H9 (cell line): ENCODE measurements at regions not wholly inside any gene's neighbourhood (a gene's known extent, or its start where the extent isn't known, plus 50 kb on each side); places are given as distances from the start of the nearest gene placed in this dataset.
"Not testable (repeated sequence)": the region's sequence is repeated elsewhere in the genome, so short reads cannot be mapped to it uniquely, and the experiment has no call there.

ENCODE experiments used
- DNase-seq: peaks from one replicate; pipeline ENCODE4 v3.0.0-alpha.2; 2017
- H2AFZ ChIP-seq: one replicate; pipeline ENCODE4 v1.6.1; 2013; ENCODE audit warnings: mild to moderate bottlenecking, low read length, control low read depth, moderate library complexity
- H2AK5ac ChIP-seq: 2 replicates; pipeline ENCODE4 v1.6.1; 2013; ENCODE audit warnings: low read length, control low read depth, mixed read lengths; ENCODE audit not compliant: insufficient read length
- H2BK120ac ChIP-seq: one replicate; pipeline ENCODE4 v1.6.1; 2013; ENCODE audit warnings: low read depth, mild to moderate bottlenecking, low read length, control low read depth, inconsistent platforms; ENCODE audit not compliant: poor library complexity, severe bottlenecking
- H2BK12ac ChIP-seq: 2 replicates; pipeline ENCODE4 v1.6.1; 2013; ENCODE audit warnings: low read length, control low read depth, mixed read lengths, low read depth; ENCODE audit not compliant: insufficient read length
- H2BK15ac ChIP-seq: 2 replicates; pipeline ENCODE4 v1.6.1; 2013; ENCODE audit warnings: low read depth, low read length, control low read depth
- H2BK20ac ChIP-seq: one replicate; pipeline ENCODE4 v1.6.1; 2013; ENCODE audit warnings: low read depth, mild to moderate bottlenecking, low read length, control low read depth, inconsistent platforms; ENCODE audit not compliant: poor library complexity, severe bottlenecking
- H2BK5ac ChIP-seq: 2 replicates; pipeline ENCODE4 v1.6.1; 2013; ENCODE audit warnings: low read length, control low read depth, mixed read lengths; ENCODE audit not compliant: insufficient read length
- H3K14ac ChIP-seq: 2 replicates; pipeline ENCODE4 v1.6.1; 2013; ENCODE audit warnings: low read length, control low read depth; ENCODE audit not compliant: insufficient read depth
- H3K18ac ChIP-seq: 2 replicates; pipeline ENCODE4 v1.6.1; 2013; ENCODE audit warnings: low read depth, mild to moderate bottlenecking, mixed read lengths, low read length, control low read depth; ENCODE audit not compliant: insufficient read length
- H3K23ac ChIP-seq: 2 replicates; pipeline ENCODE4 v1.6.1; 2013; ENCODE audit warnings: low read length, control low read depth, mixed read lengths, low read depth; ENCODE audit not compliant: insufficient read length
- H3K23me2 ChIP-seq: 2 replicates; pipeline ENCODE4 v1.6.1; 2013; ENCODE audit warnings: low read depth, mild to moderate bottlenecking, mixed read lengths, low read length, control low read depth; ENCODE audit not compliant: insufficient read length, poor library complexity, severe bottlenecking
- H3K27ac ChIP-seq: 2 replicates; pipeline ENCODE4 v1.5.1; 2013; ENCODE audit warnings: low read length, control low read depth, mixed read lengths, low read depth; ENCODE audit not compliant: insufficient read length
- H3K27me3 ChIP-seq: 2 replicates; pipeline ENCODE4 v1.6.1; 2013; ENCODE audit warnings: low read length, control low read depth, inconsistent platforms; ENCODE audit not compliant: insufficient read depth
- H3K4ac ChIP-seq: 2 replicates; pipeline ENCODE4 v1.6.1; 2013; ENCODE audit warnings: low read depth, mild to moderate bottlenecking, control low read depth, inconsistent platforms, low read length, moderate library complexity
- H3K4me1 ChIP-seq: 2 replicates; pipeline ENCODE4 v1.6.1; 2013; ENCODE audit warnings: low read length, control low read depth, inconsistent platforms; ENCODE audit not compliant: insufficient read depth
- H3K4me2 ChIP-seq: 2 replicates; pipeline ENCODE4 v1.6.1; 2013; ENCODE audit warnings: low read length, control low read depth, mixed read lengths; ENCODE audit not compliant: insufficient read length, insufficient read depth
- H3K56ac ChIP-seq: 2 replicates; pipeline ENCODE4 v1.6.1; 2013; ENCODE audit warnings: low read depth, mild to moderate bottlenecking, mixed read lengths, low read length, control low read depth; ENCODE audit not compliant: insufficient read length
- H3K79me1 ChIP-seq: 2 replicates; pipeline ENCODE4 v1.6.1; 2013; ENCODE audit warnings: low read depth, mild to moderate bottlenecking, moderate library complexity, low read length, control low read depth, inconsistent platforms; ENCODE audit not compliant: insufficient read depth, poor library complexity, severe bottlenecking
- H3K79me2 ChIP-seq: 2 replicates; pipeline ENCODE4 v1.6.1; 2013; ENCODE audit warnings: low read length, control low read depth, inconsistent platforms; ENCODE audit not compliant: insufficient read depth
- H3K9ac ChIP-seq: 2 replicates; pipeline ENCODE4 v1.6.1; 2013; ENCODE audit warnings: low read length, control low read depth, mixed read lengths; ENCODE audit not compliant: insufficient read length; ENCODE audit errors: extremely low read depth
- H3K9me3 ChIP-seq: one replicate; pipeline ENCODE4 v1.6.1; 2013; ENCODE audit warnings: low read depth, low read length, inconsistent platforms; ENCODE audit not compliant: control insufficient read depth
- H3T11ph ChIP-seq: one replicate; pipeline ENCODE4 v1.6.1; 2013; ENCODE audit warnings: mild to moderate bottlenecking, low read length, control low read depth, inconsistent platforms
- H4K20me1 ChIP-seq: one replicate; pipeline ENCODE4 v1.6.1; 2013; ENCODE audit not compliant: control insufficient read depth, insufficient read length, insufficient read depth
- H4K5ac ChIP-seq: 2 replicates; pipeline ENCODE4 v1.6.1; 2013; ENCODE audit warnings: low read depth, mild to moderate bottlenecking, mixed read lengths, low read length, control low read depth; ENCODE audit not compliant: insufficient read length
- H4K8ac ChIP-seq: replicated peaks from 2 replicates; pipeline ENCODE4 v1.6.1; 2013; ENCODE audit warnings: low read length, control low read depth, mixed read lengths, low read depth; ENCODE audit not compliant: insufficient read length
- H4K91ac ChIP-seq: 2 replicates; pipeline ENCODE4 v1.6.1; 2013; ENCODE audit warnings: low read depth, mild to moderate bottlenecking, moderate library complexity, mixed read lengths, low read length, control low read depth; ENCODE audit not compliant: insufficient read length
- H3K27ac Mint-ChIP-seq, 3 experiments: 2 replicates in 2 of 3; 3 replicates in 1 of 3; pipeline ENCODE4 v1.8.0; 2020 to 2021; ENCODE audit warnings: mixed read lengths in 3 of 3, mild to moderate bottlenecking in 1 of 3, moderate library complexity in 1 of 3
- H3K27me3 Mint-ChIP-seq: 2 replicates; pipeline ENCODE4 v1.8.0; 2021; ENCODE audit warnings: low read depth, mild to moderate bottlenecking, moderate library complexity, mixed read lengths
- H3K36me3 Mint-ChIP-seq, 3 experiments: 2 replicates in 2 of 3; 3 replicates in 1 of 3; pipeline ENCODE4 v1.8.0; 2020 to 2021; ENCODE audit warnings: low read depth in 3 of 3, mixed read lengths in 3 of 3; ENCODE audit not compliant: insufficient read depth in 1 of 3
- H3K4me1 Mint-ChIP-seq, 2 experiments: 2 replicates each; pipeline ENCODE4 v1.8.0; 2020; ENCODE audit warnings: mixed read lengths in 2 of 2
- H3K4me3 Mint-ChIP-seq, 2 experiments: 2 replicates in 1 of 2; 3 replicates in 1 of 2; pipeline ENCODE4 v1.8.0; 2020 to 2021; ENCODE audit warnings: mild to moderate bottlenecking in 2 of 2, mixed read lengths in 2 of 2, moderate library complexity in 1 of 2
- H3K9me3 Mint-ChIP-seq, 2 experiments: 2 replicates in 1 of 2; 3 replicates in 1 of 2; pipeline ENCODE4 v1.8.0; 2020; ENCODE audit warnings: mild to moderate bottlenecking in 2 of 2, mixed read lengths in 2 of 2, moderate library complexity in 1 of 2
- WGBS: extraction: QIAGEN DNeasy Blood & Tissue Kit; methylation state at CpG from one replicate; pipeline ENCODE4 v1.1.7; 2013; ENCODE audit warnings: missing lambda C conversion rate, low lambda C conversion rate, mixed read lengths; ENCODE audit not compliant: insufficient read length; ENCODE audit errors: extremely low coverage; 5-methylcytosine and 5-hydroxymethylcytosine counted together

GRCh38 chr22:11574231-11574630 is 3953.8 kb upstream of the OR11H1 start:
- H3T11ph ChIP-seq, H3K27ac ChIP-seq, H2BK20ac ChIP-seq, H3K56ac ChIP-seq, H3K18ac ChIP-seq, H3K79me1 ChIP-seq, H3K27ac Mint-ChIP-seq, H3K9ac ChIP-seq, H3K79me2 ChIP-seq, H3K27me3 ChIP-seq, H2BK15ac ChIP-seq, H4K8ac ChIP-seq, H4K5ac ChIP-seq, H3K4me1 ChIP-seq, H3K4me1 Mint-ChIP-seq, H3K23ac ChIP-seq, H2AK5ac ChIP-seq, H2AFZ ChIP-seq, H3K4me3 Mint-ChIP-seq, H3K23me2 ChIP-seq, DNase-seq, H4K20me1 ChIP-seq, H3K27me3 Mint-ChIP-seq, H3K4ac ChIP-seq, H2BK5ac ChIP-seq, H2BK12ac ChIP-seq, H3K4me2 ChIP-seq, H2BK120ac ChIP-seq, H3K14ac ChIP-seq, H4K91ac ChIP-seq: not testable (repeated sequence)
- peaks cover 90% of the 10 kb centered on the region for H3K9me3 ChIP-seq
- WGBS = no CpG with 5 or more reads among the region's 14 CpGs
- Mint-ChIP-seq H3K9me3 (peaks cover 99 to 100% of the 10 kb centered on the region in 2 experiments), H3K36me3 (peaks cover 17 to 81% (median 60%) of the 10 kb centered on the region in 3 experiments; a peak in 6 of 7 replicates)

- Mint-ChIP-seq H3K36me3 (peaks cover 17 to 82% (median 62%) of the 10 kb centered on the region in 3 experiments; a peak in 6 of 7 replicates), H3K9me3 (peaks cover 99 to 100% of the 10 kb centered on the region in 2 experiments)
- no CpG with 5 or more reads among the region's 4 CpGs for WGBS
- not testable (repeated sequence) for H3K4me2 ChIP-seq, H2AK5ac ChIP-seq, H3K23ac ChIP-seq, H3K4me1 ChIP-seq, H4K20me1 ChIP-seq, H3K27me3 ChIP-seq, H2AFZ ChIP-seq, DNase-seq, H2BK20ac ChIP-seq, H2BK120ac ChIP-seq, H2BK5ac ChIP-seq, H3K4me3 Mint-ChIP-seq, H3K79me2 ChIP-seq, H3K4me1 Mint-ChIP-seq, H3K27ac ChIP-seq, H3K56ac ChIP-seq, H3K23me2 ChIP-seq, H3T11ph ChIP-seq, H3K18ac ChIP-seq, H2BK15ac ChIP-seq, H3K4ac ChIP-seq, H3K27me3 Mint-ChIP-seq, H3K14ac ChIP-seq, H3K27ac Mint-ChIP-seq, H3K79me1 ChIP-seq, H4K91ac ChIP-seq, H3K9ac ChIP-seq, H2BK12ac ChIP-seq, H4K5ac ChIP-seq, H4K8ac ChIP-seq
- H3K9me3 ChIP-seq = peaks cover 90% of the 10 kb centered on the region
These were observed 3953.3 kb upstream of the OR11H1 start for GRCh38 chr22:11574659-11575058.
